Parathyroid adenoma (tissue), 2 donors: ENCODE measurements at regions not wholly inside any gene's neighbourhood (a gene's known extent, or its start where the extent isn't known, plus 50 kb on each side); places are given as distances from the start of the nearest gene placed in this dataset.

Experiments used
- H2AFZ ChIP-seq: fragments of 300-600 bp; sonication (generic); one replicate; pipeline ENCODE4 v1.7.0; 2017; ENCODE audit warnings: antibody characterized with exemption, mild to moderate bottlenecking
- H3K27ac ChIP-seq: fragments of 300-600 bp; sonication (generic); one replicate; pipeline ENCODE4 v1.7.0; 2017
- H3K27me3 ChIP-seq: fragments of 300-600 bp; sonication (generic); one replicate; pipeline ENCODE4 v1.7.0; 2017; ENCODE audit warnings: low read length; ENCODE audit not compliant: control insufficient read depth, insufficient read depth
- H3K36me3 ChIP-seq: fragments of 300-600 bp; sonication (generic); one replicate; pipeline ENCODE4 v1.7.0; 2017; ENCODE audit warnings: low read length; ENCODE audit not compliant: control insufficient read depth, insufficient read depth
- H3K4me1 ChIP-seq: fragments of 300-600 bp; sonication (generic); one replicate; pipeline ENCODE4 v1.7.0; 2017; ENCODE audit warnings: control low read depth
- H3K4me2 ChIP-seq: fragments of 300-600 bp; sonication (generic); one replicate; pipeline ENCODE4 v1.7.0; 2017; ENCODE audit warnings: low read length
- H3K4me3 ChIP-seq: fragments of 300-600 bp; sonication (generic); one replicate; pipeline ENCODE4 v1.7.0; 2017; ENCODE audit warnings: low read depth, low read length
- H3K79me2 ChIP-seq: fragments of 300-600 bp; sonication (generic); one replicate; pipeline ENCODE4 v1.7.0; 2017; ENCODE audit warnings: control low read depth
- H3K9ac ChIP-seq: fragments of 300-600 bp; sonication (generic); one replicate; pipeline ENCODE4 v1.7.0; 2017; ENCODE audit warnings: mild to moderate bottlenecking
- H3K9me3 ChIP-seq: fragments of 300-600 bp; sonication (generic); one replicate; pipeline ENCODE4 v1.7.0; 2017; ENCODE audit warnings: low read length; ENCODE audit not compliant: control insufficient read depth
- TF ChIP-seq, protein P1 (sequence below): fragments of 300-600 bp; sonication (generic); IDR thresholded peaks from one replicate; pipeline ENCODE4 v1.7.0; 2017; ENCODE audit warnings: antibody characterized with exemption, mild to moderate bottlenecking
- donor health status: primary hyperparathyroidism.

DNA sequence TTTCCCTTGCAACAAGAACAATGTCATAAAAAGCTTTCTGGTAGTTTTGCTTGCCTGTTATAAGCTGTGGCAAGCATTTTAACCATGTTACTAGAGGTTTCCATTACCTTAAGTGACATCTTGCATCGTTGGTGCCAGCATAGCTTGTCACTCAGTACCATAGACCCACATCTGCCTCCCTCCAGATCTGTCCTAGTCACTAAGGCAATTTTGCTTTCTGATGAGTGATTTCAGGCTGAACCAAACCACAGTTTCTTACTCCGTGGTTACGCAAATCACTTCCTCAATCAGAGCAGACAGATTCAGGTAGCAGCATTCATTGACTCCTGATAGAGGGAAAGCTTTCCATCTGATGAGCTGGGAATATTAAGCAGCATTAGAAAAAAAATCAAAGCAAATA is 1057.5 kb upstream of the FAM98A start:
- no peaks in the 10 kb centered on the region for H3K4me1 ChIP-seq
- no peaks in the 10 kb centered on the region for H3K9me3 ChIP-seq
- no peaks in the 10 kb centered on the region for H3K27me3 ChIP-seq
- TF ChIP-seq, protein P1, sequence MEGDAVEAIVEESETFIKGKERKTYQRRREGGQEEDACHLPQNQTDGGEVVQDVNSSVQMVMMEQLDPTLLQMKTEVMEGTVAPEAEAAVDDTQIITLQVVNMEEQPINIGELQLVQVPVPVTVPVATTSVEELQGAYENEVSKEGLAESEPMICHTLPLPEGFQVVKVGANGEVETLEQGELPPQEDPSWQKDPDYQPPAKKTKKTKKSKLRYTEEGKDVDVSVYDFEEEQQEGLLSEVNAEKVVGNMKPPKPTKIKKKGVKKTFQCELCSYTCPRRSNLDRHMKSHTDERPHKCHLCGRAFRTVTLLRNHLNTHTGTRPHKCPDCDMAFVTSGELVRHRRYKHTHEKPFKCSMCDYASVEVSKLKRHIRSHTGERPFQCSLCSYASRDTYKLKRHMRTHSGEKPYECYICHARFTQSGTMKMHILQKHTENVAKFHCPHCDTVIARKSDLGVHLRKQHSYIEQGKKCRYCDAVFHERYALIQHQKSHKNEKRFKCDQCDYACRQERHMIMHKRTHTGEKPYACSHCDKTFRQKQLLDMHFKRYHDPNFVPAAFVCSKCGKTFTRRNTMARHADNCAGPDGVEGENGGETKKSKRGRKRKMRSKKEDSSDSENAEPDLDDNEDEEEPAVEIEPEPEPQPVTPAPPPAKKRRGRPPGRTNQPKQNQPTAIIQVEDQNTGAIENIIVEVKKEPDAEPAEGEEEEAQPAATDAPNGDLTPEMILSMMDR: no peak
- no peak overlapping the region for H2AFZ ChIP-seq
- no peak overlapping the region for H3K4me3 ChIP-seq
- H3K4me2 ChIP-seq: no peak overlapping the region
- no peak overlapping the region for H3K9ac ChIP-seq
- H3K36me3 ChIP-seq: no peaks in the 10 kb centered on the region
- no peaks in the 10 kb centered on the region for H3K79me2 ChIP-seq
- no peak overlapping the region for H3K27ac ChIP-seq

DNA sequence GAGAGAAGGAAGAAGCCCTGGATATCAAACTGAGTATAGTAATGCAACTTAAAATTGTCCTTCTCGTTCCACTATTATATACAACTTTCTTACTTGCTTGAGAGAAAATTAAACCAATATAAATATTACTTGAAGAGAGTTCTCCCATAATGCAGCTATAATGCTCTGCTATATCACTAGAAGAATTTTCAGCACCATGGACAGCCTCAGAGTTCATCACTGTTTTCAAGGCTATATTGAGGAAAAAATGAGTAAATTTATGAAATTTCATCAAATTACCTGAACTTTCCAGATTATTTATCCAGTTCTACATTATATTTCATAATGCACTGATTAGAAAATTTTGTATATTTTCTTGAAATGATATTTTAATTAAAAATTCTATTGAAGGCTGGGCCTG is 1053.5 kb upstream of the FAM98A start:
- Histone ChIP-seq H3K9ac (no peak overlapping the region), H2AFZ (no peak overlapping the region), H3K4me2 (no peak overlapping the region), H3K9me3 (no peaks in the 10 kb centered on the region), H3K27ac (no peak overlapping the region), H3K36me3 (no peaks in the 10 kb centered on the region), H3K4me3 (no peak overlapping the region), H3K79me2 (no peaks in the 10 kb centered on the region), H3K27me3 (no peaks in the 10 kb centered on the region), H3K4me1 (no peaks in the 10 kb centered on the region)
- TF ChIP-seq, protein P1: no peak

DNA sequence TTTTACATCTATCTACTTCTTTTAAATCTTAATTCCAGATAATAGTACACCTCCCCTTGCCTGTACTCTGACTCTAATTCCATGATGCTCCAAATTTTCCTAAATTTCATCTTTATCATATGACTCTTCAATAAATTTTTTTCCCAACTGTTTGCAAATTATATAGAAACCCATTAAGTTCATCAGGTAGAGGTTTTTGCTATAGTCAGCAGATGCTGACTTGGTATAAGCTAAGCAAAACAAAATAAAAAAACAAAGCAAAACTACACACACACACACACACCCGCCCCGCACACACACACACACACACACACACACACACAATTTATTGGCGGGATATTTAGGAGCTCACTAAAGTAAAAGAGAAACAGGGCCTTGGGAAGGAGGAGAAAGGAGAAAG is 1047.8 kb upstream of the FAM98A start:
- Histone ChIP-seq H3K9ac (no peak overlapping the region), H3K9me3 (no peaks in the 10 kb centered on the region), H2AFZ (no peak overlapping the region), H3K27me3 (no peaks in the 10 kb centered on the region), H3K4me2 (no peak overlapping the region), H3K36me3 (no peaks in the 10 kb centered on the region), H3K4me1 (no peaks in the 10 kb centered on the region), H3K79me2 (no peaks in the 10 kb centered on the region), H3K27ac (no peak overlapping the region), H3K4me3 (no peak overlapping the region)
- TF ChIP-seq, protein P1: no peak

DNA sequence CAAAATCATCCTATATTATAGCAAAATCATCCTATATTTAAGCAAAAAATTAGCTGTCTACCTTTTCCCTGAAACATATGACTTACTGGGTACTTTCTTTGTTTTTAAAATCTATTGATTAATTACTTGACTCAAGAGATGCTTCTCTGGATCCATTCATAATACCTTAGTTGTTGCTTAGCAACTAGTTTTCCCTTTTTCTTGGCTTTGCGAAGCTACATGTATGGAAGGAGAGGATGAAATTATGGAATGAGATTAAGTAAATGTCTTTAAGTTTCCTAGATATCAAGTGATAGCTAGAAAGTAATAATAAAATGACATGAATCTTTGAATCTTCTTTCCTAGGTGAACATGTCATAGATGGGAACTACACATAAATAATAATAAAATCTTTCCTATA is 1033.2 kb upstream of the FAM98A start:
- H3K79me2 ChIP-seq: no peaks in the 10 kb centered on the region
- TF ChIP-seq, protein P1: no peak
- no peak overlapping the region for H3K27ac ChIP-seq
- H3K36me3 ChIP-seq: no peaks in the 10 kb centered on the region
- no peak overlapping the region for H3K4me2 ChIP-seq
- H3K9ac ChIP-seq: no peak overlapping the region
- H3K4me1 ChIP-seq: no peaks in the 10 kb centered on the region
- H3K27me3 ChIP-seq: no peaks in the 10 kb centered on the region
- H3K9me3 ChIP-seq: no peaks in the 10 kb centered on the region
- no peak overlapping the region for H3K4me3 ChIP-seq
- no peak overlapping the region for H2AFZ ChIP-seq

DNA sequence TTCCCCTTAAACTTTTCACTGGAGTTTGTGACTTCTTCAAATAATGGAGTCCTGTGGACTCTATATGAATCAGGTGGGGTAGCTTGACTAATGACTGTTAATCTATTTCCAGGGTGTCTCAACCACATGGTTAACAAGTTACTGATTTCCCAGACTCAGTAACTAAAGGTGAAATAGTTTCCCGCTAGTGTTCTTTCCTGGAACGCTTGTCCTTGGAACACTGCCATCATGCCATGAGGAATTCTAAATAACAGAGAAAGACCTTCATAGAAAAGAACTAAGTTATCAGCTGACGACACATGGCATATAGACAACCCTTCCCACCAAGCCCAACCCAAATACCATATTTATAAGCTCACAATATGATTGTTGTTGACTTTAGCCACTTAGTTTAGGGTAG is 1027.9 kb upstream of the FAM98A start:
- Histone ChIP-seq H3K27me3 (no peaks in the 10 kb centered on the region), H3K4me1 (no peaks in the 10 kb centered on the region)

More for the DNA sequence above, 1027.9 kb upstream of the FAM98A start:
- H3K79me2 ChIP-seq: no peaks in the 10 kb centered on the region
- H3K4me2 ChIP-seq: no peak overlapping the region
- no peaks in the 10 kb centered on the region for H3K9me3 ChIP-seq
- H3K36me3 ChIP-seq: no peaks in the 10 kb centered on the region
- TF ChIP-seq, protein P1: no peak
- H3K9ac ChIP-seq: no peak overlapping the region
- H2AFZ ChIP-seq: no peak overlapping the region
- no peak overlapping the region for H3K4me3 ChIP-seq
- H3K27ac ChIP-seq: no peak overlapping the region
